Stimulated activated CD4-positive, alpha-beta T cell treated with anti-CD3 and anti-CD28 coated beads, Interleukin-1b, Interleukin-23, amount 100 ng/mL, for 24 hours (primary cell): ENCODE measurements at regions not wholly inside any gene's neighbourhood (a gene's known extent, or its start where the extent isn't known, plus 50 kb on each side); places are given as distances from the start of the nearest gene placed in this dataset.
"Not testable (repeated sequence)": the region's sequence is repeated elsewhere in the genome, so short reads cannot be mapped to it uniquely, and the experiment has no call there.

Experiments
- DNase-seq, 4 experiments: peaks; one replicate each; pipeline ENCODE4 v3.0.0-alpha.2; 2020; ENCODE audit warnings: low read depth in 4 of 4, low spot score in 1 of 4

DNA sequence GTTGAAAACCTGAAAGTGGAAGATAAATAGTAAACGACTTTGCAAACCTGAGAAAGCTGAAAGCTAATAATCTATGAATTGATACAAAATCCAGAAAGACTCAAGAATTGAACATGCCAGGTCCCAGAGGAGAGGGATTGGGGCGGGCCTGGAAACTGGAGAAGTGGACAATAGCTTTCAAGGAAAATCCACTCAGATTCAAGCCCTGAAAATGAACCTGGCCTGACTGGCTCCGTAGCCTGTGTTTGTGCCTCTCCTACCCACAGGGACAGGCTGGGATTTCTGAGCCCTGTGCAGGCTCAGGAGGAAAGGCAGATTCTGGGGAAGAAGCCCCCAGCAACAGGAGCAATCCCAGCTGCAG is 274.8 kb upstream of the HS6ST1 start:
- no peak for DNase-seq

DNA sequence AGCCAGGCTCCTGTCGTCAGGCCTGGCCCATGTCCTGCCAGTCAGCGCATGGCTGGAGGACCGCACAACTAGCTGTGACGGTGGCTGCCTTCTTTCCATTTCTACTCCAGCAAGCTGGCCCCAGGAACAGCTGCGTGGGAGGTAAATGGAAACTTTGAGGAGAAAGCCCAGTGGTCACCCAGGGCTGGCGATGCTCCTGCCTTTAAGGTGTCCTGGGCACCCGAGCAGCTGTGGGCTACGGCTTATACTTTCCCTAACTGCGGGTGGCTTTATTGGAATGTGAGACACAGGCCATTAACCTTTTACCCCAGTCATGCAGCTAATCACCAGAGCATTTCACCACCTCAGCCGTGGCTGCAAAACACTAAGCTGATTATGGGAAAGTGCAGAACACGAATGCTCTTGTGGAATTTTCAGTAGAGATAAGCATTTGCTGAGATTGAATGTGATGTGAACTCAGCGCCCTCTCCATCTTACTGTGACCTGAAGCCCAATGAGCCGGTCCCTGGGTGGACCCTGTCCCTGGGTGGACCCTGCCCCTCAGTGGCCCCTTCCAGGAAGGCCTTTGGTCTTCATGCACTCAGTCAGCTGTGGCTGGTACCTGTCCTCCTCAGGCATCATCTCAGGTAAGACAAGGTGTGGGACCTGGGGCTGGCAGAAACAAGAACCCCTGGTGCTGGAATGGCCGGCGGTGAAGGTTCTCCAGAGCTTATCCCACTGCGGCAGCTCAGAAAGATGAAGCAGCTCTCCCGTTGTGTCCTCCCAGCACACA is 275.4 kb upstream of the HS6ST1 start:
- no peak for DNase-seq

DNA sequence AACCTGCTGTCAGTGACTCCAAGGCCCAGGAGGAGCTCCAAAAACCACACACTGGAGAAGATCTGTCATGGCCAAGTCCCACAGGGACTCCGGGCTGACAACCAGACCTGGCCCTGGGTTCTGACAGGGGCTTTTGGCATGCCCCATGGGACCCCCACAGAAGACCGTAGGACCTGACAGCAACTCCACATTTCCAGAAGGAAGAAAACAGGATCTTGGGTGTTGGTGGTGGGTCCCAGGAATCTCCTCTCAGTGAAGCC is 275.9 kb upstream of the HS6ST1 start:
- DNase-seq, result no peak

DNA sequence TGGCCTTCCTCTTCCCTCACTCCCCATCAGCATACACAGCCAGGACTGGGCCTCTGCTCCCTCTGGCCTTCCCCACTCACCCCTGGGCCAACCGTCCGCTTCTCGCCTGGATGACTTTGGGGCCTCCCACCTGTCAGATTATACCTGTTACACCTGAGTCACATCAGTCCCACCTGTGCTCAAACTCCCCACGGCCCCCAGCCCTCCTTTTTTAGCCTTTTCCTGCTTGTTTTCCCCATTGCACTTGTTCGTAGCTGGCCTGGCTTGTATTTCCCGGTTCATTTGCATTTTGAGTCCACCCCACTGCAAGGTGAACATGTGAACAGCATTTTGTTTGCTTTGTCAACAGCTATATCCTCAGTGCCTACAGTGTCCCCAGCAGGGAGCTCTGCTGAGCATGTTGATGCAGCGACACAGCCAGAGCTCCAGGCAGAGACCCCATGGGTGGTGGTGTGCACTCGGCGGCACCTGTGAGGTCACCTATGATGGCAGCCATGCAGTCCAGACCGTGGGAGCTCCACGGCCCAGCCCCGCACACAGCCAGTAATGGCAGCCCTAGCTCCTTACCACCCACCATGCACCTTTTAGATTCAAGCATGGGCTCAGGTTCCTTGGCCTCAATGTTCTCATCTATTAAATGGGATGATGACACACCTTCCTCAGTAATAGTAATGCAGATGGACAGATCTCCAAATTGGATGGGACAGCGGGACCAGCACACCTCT is 276.4 kb upstream of the HS6ST1 start:
- no peak for DNase-seq

DNA sequence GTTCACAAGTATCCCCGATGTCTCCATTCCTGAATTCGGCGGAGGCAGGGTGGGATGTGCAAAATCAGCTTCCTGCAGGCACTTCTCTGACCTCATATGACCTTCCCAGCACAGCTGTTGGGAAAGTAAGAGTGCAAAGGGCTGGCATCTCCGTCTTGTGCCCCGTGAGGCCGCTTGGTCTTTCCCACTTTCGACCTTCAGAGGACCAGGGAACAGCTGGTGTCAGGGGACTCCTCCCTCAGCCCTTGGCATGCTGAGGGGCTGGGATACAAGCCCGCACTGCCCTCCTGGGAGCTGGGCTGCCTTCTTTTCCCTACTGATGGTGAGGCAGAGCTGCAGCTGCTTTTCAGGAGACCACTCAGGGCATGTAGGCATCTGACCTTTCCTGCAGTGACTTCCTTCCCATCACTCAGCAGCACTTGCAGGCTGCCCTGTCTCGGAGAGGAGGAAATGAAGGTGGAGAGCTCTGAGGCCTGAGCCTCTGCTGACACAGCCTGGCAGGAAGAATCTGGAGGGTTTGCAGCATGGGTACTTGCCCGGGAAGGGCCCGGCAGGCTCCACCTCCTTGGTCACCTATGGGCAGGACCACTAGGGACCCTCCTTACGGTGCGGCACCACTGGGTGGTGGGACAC is 277.2 kb upstream of the HS6ST1 start:
- no peak for DNase-seq

DNA sequence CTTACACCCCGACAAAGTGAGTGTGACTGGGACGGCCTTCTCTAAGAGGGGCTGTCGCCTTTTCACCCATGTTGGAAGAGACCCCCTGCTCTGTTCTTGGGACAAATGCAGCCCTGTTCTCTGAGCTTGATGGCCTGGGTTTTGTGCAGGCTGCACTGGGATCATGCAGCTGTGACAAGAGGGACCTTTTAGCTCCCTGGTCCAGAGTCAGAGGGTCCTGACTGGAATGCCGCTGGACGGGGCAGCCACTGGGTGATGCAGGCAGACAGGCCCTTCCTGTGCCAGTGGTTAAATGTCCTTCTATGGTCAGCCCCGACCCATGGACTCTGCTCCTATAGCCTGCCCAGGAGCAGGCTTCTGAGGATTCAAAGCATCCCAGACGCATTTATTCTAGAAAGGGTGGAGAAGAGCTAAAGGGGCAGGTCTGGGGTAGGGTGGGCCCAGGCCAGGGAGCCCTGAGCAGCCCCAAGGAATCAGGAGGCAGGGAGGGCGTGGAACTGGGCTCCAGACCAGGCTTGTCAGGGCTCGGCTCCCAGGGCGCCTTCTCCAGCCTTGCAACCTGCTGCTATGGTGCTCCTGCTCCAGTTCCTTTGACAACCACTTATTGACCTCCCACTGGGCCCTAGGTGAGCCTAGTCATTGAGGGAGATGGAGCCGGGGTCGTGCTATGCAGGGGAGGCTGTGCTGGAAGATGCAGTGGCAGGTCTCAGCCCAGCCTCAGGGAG is 277.9 kb upstream of the HS6ST1 start:
- DNase-seq, result no peak

DNA sequence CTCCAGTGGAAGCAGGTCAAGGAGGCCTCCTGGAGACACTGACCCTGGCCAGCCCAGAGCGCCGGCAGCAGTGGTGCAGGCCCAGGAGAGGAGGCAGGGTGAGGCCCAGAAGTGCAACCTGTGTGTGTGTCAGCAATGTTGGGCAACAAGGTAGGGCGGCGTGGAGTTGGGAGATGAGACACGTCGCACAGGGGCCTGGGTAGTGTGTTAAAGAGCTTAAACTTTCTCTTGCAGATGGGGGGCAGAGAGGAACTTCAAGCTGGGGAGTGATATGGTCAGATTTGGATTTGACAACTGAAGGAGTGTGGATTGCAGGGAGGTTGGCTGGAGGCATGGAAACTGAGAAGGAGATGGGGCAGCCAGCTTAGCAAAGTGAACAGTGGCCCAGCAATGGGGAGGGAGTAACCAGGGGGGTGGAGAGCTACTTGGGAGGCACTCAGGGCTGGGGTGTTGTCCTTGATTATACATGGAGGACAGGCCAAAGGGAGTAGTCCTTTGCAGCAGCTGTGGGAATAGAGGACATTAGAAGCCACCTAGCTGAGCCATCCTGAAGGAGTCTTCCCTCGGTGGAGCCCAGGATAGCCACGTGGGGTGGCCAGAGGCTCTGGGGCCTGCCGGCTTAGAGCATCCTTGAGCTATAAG is 278.6 kb upstream of the HS6ST1 start:
- no peak for DNase-seq

DNA sequence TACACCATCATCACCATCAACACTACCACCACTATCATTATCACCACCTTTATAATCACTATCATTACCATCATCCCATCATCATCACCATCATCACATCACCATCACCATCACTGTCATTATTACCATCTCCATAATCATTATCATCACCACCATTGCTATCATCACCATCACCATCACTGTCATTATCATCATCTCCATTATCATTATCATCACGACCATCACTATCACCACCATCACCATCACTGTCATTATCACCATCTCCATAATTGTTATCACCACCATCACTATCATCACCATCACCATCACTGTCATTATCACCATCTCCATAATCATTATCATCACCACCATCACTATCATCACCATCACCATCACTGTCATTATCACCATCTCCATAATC is 279.6 kb upstream of the HS6ST1 start:
- DNase-seq, result not testable (repeated sequence)

DNA sequence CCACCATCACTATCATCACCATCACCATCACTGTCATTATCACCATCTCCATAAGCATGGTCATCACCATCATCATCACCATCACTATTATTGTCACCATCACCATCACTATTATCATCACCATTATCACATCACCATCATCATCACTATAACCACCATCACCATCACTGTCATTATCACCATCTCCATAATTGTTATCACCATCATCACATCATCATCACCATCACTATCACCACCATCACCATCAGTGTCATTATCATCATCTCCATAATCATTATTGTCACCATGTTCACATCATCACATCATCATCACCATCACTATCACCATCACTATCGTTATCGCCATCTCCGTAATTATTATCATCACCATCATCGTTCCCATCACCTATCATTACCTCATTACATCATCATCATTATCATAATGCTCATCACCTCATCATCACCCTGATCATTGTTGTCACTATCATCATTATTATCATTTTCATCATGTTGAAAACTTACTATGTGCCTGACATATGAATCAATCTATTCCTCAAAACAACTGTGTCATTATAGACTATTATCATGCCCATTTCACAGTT is 280.3 kb upstream of the HS6ST1 start:
- DNase-seq, result no peak

DNA sequence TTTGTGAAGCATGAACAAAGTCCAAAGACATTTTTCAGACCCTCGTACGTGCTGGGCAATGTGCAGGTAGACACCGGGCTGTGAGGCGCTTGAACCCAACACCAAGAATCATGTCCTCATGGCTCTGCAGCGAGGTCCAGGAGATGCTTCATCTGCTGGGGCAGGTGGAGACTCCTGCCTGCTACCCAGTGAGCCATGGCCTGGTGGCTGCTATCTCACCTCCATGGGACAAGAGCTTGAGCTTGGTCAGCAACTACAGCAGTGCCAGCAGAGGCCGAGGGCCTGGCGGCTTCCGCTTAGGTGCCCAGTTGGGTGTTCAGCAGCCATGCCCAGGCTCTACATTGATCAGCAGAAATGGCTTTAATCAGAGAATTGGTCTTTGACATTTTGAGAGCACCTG is 281.0 kb upstream of the HS6ST1 start:
- no peak for DNase-seq

DNA sequence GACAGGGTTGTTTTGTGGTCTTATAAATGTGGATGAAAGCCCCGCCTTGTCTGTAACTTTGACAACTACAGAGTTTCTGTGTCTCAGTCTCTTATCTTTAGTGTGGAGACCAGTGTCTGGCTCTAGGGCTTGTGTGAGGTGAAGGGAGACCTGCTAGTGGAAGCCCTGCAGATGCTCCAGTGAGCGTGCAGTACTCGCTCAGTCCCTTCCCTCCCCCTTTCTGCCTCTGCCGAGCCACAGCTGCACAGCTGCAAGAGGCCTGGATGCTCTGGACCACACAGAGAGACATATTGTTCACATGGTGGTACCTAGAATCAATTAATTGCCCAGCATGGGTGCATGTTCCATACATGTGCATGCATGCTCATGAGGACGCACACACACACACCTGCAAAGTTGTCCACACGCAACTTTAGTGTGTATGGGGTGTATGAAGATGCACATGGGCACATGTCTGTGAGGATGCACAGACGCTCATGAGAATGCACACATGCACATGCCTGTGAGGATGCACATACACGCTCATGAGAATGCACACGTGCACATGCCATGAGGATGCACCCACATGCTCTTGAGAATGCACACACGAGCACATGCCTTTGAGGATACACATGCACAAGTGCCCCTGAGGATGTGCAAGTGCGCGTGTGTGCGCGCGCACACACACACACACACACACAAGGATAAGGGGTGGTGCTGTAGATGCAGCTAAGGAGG is 282.1 kb upstream of the HS6ST1 start:
- DNase-seq, result no peak

DNA sequence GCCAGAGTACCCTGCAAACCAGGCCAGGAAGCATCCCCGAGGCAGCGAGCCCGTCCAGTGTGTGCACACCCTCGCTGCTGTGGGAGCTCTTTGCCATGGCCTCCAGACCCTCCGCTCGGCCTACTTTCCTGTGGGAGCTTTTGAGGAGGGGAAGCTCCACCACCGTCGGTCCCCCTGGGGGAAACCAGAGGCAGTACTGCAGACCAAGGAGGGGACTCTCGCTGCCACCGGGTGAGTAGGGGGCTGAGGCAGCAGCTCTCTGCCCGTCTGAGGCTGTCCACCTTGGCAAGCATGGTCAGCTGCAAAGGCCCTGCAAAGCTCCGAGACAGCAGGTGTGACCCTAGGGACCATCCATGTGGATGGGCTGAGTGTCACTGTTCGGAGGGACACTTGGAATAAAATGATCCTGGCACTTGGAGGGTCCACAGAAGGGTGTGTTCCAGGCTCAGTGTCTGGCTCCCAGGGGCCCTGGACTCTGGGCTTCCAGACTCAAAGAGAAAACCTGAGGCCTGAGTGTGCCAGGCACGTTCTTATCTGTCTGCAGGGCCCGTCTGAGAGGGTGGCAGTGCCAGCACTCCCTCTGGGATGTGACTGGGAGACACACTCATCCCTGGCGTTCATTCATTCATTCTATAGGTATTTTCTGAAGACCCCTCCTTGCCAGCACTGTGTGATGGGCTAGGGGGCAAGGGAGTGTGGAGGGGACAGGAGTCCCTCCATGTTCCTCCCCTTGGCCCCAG is 282.8 kb upstream of the HS6ST1 start:
- no peak for DNase-seq

DNA sequence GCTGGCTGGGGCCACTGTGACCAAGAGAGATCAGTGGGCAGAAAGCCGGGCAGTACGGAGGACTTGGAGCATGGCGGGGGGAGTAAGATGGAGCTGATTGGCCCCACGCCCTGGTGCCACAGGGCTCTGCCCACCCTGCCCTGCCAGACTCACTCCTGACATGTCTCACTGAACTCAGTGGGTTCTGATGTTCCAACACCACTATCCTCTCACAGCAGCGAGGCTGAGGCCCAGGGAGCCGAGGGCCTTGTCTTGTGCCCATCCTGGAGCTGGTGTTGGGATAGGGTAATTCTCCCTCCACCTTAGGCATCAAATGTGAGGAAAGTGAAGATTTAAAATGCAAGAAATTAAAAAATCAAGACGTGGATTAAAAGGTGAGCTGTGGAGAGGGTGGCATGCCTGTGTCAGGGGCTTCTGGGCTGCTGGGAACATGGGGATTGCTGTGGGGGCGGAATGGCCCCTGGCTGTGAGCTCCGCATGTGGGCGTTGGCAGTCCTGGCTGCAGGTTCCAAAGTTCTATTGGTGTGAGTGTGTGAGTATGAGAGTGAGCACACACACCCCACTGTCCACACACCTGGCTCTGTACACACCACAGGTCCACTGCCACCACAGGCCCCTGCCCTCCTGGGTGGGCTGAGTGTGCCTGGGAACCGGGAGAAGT is 283.5 kb upstream of the HS6ST1 start:
- DNase-seq, result no peak

DNA sequence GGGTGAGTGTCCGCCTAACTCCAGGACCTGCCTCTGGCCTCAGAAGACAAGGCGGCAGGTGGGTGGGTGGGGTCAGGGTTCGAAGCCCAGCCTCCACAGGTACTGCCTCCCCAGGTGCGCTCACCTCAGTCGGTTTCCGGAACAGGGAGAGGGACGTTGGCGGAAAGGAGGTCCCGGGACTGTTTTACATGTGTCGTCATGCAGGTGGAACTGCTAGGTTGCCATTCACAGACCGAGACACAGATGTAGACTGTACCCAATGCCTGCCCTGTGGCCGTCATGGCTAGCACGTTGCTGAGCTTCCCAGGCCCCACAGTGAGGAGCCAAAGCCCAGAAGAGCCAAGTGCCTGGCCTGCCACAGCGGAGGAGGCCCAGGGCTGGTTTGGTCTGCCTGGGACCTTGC is 284.0 kb upstream of the HS6ST1 start:
- DNase-seq, result no peak

DNA sequence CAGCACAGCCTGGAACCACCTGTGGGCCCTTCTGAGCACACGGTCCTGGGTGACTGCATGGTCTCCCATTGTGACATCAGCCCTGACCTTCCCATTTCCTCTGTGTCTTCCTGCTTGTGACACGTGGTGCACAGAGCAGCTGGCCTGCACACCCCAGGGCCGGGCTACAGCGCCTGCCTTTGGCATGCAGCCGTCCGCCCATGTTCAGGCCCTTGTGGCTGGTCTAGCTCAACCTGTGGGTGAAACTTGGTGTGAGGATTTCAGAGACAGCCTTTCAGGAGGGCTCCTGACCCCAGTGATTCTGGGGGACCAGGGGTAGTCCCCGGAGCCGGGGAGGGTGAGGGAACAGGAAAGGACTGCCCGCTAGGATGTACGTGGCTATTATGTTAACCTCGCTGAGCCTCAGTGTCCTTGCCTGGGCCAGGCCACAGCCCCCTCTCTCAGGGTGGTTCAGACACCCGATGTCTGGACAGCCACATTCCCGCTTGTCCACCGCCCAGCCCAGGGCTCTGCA is 284.8 kb upstream of the HS6ST1 start:
- no peak for DNase-seq

DNA sequence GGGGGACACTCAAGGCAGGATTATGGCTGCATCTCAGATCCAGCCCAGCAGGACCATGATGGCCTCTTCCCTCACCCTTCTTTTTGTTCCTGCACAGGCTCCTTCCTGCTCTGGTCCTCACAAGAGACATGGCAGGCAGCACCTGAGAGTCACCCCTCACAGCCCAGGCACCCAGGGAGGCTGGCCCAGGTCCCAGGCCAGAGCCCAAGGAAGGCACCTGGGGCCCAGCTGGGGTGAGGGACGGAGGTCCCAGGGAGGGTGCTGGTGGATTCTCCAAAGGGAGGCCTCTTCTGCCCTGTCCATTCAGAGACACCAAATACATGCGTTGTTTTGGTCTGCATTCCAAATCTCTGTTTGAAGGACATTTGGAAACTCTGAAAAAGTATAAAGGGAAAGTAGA is 285.4 kb upstream of the HS6ST1 start:
- no peak for DNase-seq

DNA sequence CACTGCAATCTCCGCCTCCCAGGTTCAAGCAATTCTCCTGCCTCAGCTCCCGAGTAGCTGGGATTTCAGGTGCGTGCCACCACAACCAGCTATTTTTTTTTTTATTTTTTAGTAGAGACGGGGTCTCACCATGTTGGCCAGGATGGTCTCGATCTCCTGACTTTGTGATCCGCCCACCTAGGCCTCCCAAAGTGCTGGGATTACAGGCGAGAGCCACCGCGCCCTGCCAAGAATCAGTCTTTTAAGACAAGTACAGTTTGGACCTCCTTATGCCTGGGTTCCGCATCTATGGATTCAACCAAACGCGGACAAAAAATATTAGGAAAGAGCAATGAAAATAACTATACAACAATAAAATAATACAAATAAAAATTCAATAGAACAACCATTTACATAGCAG is 285.9 kb upstream of the HS6ST1 start:
- not testable (repeated sequence) for DNase-seq

DNA sequence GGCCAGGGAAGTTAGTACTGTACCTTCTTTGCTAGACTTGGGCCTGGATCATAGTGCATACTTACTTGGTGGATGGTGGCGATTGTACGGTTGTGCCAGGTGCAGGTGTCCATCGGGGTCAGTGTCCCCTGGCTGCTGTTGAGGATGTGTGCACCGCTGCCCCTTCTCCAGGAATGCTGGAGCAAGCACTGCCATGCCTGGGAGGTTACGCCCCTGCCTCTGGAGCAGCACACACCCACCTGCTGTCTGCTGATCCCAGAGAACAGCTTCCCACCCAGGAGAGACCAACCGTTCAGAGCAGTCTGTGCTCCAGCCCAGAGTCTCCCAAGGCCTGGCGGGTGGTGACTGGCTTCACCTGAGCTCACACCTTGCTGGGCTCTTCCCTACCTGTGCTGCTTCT is 286.8 kb upstream of the HS6ST1 start:
- no peak for DNase-seq

DNA sequence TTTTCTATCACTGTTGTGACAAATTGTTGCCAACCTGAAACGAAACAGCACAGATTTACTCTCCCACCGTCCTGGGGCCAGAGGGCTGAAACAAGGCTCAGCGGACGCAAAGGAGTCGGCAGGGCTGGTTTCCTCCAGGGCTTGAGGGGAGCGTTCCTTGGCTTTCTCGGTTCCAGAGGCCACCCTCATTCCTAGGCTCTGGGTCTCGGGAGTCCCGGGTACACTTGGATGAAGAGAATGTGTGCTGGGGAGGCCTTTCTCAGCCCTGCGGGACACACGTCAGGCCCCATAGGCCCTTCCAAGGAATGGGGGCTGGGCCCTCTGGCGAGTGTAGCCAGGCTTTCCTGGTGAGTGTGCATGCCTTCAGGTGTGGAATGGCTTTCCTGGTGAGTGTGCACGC is 287.3 kb upstream of the HS6ST1 start:
- DNase-seq, result no peak
